HepG2 (cell line): ENCODE measurements at regions not wholly inside any gene's neighbourhood (a gene's known extent, or its start where the extent isn't known, plus 50 kb on each side); places are given as distances from the start of the nearest gene placed in this dataset.

Experiments used
- ATF3 ChIP-seq: sonication (generic); formaldehyde crosslinking; IDR thresholded peaks from 2 replicates; pipeline ENCODE4 v1.4.0; 2020; ENCODE audit warnings: missing genetic modification reagents
- CEBPB ChIP-seq: IDR thresholded peaks from 2 replicates; pipeline ENCODE4 v1.6.1; 2011; ENCODE audit warnings: low read depth, low read length, improper control_type of control experiment, borderline replicate concordance
- GTF3A ChIP-seq: sonication (generic); formaldehyde crosslinking; conservative IDR thresholded peaks from 2 replicates; pipeline ENCODE4 v1.4.0; 2020; ENCODE audit warnings: mild to moderate bottlenecking, missing genetic modification reagents
- HMG20B ChIP-seq: conservative IDR thresholded peaks from 2 replicates; pipeline ENCODE4 v1.6.1; 2016; ENCODE audit warnings: missing genetic modification reagents, missing compliant biosample characterization
- KLF16 ChIP-seq, 2 experiments: sonication (generic) in 1 of 2; formaldehyde crosslinking in 1 of 2; IDR thresholded peaks; 2 replicates each; pipeline versions ENCODE4 v1.6.1 to v1.8.0; 2016 to 2023; ENCODE audit warnings: missing genetic modification reagents in 2 of 2, missing compliant biosample characterization in 1 of 2
- RBFOX2 ChIP-seq: fragments of 200-400 bp; formaldehyde crosslinking; IDR thresholded peaks from 2 replicates; pipeline ENCODE4 v1.6.1; 2017; ENCODE audit warnings: low read depth, mild to moderate bottlenecking, low read length
- ZBTB3 ChIP-seq: sonication (generic); formaldehyde crosslinking; IDR thresholded peaks from 2 replicates; pipeline ENCODE4 v1.4.0; 2020; ENCODE audit warnings: low read depth, mild to moderate bottlenecking, moderate library complexity, missing genetic modification reagents, borderline replicate concordance
- ZNF180 ChIP-seq: sonication (generic); formaldehyde crosslinking; IDR thresholded peaks from 2 replicates; pipeline ENCODE4 v1.4.0; 2020; ENCODE audit warnings: low read depth, missing genetic modification reagents, borderline replicate concordance
- ZNF383 ChIP-seq: sonication (generic); formaldehyde crosslinking; IDR thresholded peaks from 2 replicates; pipeline ENCODE4 v1.4.0; 2020; ENCODE audit warnings: missing genetic modification reagents, mild to moderate bottlenecking, borderline replicate concordance
- ZNF407 ChIP-seq: sonication (generic); formaldehyde crosslinking; IDR thresholded peaks from one replicate; pipeline ENCODE4 v1.5.1; 2020; ENCODE audit warnings: mild to moderate bottlenecking, missing genetic modification reagents; ENCODE audit errors: not compliant biosample characterization
- ZNF550 ChIP-seq: sonication (generic); formaldehyde crosslinking; IDR thresholded peaks from 2 replicates; pipeline ENCODE4 v1.4.0; 2020; ENCODE audit warnings: mild to moderate bottlenecking, missing genetic modification reagents, borderline replicate concordance

- TF ChIP-seq ZNF383 (CRISPR knock-in tag) (no peak), ZNF180 (CRISPR knock-in tag) (no peak), ZBTB3 (CRISPR knock-in tag) (no peak), KLF16 (CRISPR knock-in tag; IDR thresholded peaks at IDR 0.05) (no peak), ZNF407 (no peak), CEBPB (no peak), GTF3A (CRISPR knock-in tag) (no peak), ATF3 (no peak), HMG20B (CRISPR knock-in tag) (no peak), ZNF550 (CRISPR knock-in tag) (no peak), RBFOX2 (no peak)
Observed at GRCh38 chr17:71883258-71883657, 237.6 kb upstream of the SOX9 start (continued).
